ENCODE measurements at regions not wholly inside any gene's neighbourhood (a gene's known extent, or its start where the extent isn't known, plus 50 kb on each side); places are given as distances from the start of the nearest gene placed in this dataset.

- TF ChIP-seq CTCF (IDR thresholded peaks at IDR 0.05) (no peak), ZFX (IDR thresholded peaks at IDR 0.05; ENCODE audit: borderline replicate concordance) (no peak)
Observed at GRCh38 chr1:212545941-212546635, 62.5 kb upstream of the ATF3 start.
